Kidney epithelial cell (primary cell): ENCODE measurements at regions not wholly inside any gene's neighbourhood (a gene's known extent, or its start where the extent isn't known, plus 50 kb on each side); places are given as distances from the start of the nearest gene placed in this dataset.

ENCODE experiments used
- DNase-seq: peaks from one replicate; pipeline ENCODE4 v3.0.0-alpha.2; 2010; ENCODE audit warnings: low read depth
- H3K27me3 ChIP-seq: 2 replicates; pipeline ENCODE4 v1.6.0; 2011; ENCODE audit warnings: low read length; ENCODE audit not compliant: control insufficient read depth, insufficient read depth
- H3K36me3 ChIP-seq: 2 replicates; pipeline ENCODE4 v1.5.1; 2011; ENCODE audit warnings: low read length; ENCODE audit not compliant: control insufficient read depth, insufficient read depth
- H3K4me3 ChIP-seq: 2 replicates; pipeline ENCODE4 v1.5.1; 2011; ENCODE audit warnings: low read depth, mild to moderate bottlenecking, control low read depth, low read length
- TF ChIP-seq, protein P1 (sequence below): IDR thresholded peaks from 2 replicates; pipeline ENCODE4 v1.5.1; 2011; ENCODE audit warnings: mild to moderate bottlenecking, moderate library complexity, low read length, control low read depth, inconsistent platforms; ENCODE audit not compliant: insufficient read depth, poor library complexity, severe bottlenecking

DNA sequence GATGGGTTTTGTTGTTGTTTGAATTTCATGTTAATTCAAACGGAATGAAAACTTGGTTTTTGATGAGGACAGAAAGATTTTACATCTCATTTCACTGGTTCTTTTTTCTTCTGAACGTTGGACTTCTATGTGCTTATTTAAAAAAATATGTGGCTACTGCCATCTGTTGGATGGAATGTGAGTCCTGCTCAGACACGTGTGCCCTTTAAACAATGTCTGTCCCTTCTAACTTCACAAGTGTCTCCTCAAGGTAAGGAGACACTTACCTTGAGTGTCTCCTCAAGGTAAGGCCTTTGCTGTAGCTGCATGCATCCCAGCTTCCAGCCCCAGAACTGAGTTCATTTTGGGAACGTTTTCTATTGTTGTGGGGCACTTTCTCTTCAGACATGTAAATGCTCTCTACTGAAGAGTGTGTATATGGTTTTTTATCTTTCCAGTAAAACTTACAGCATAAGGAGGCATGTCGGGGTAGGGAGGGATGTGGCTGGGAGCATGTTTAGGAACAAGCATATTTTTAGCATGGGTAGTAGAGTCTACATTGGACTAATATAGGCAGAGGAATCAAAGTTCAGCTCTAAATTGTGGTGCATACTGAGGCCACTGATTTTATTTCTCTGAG is 63.1 kb upstream of the UBE3A start:
- no peak for DNase-seq
- Histone ChIP-seq H3K4me3 (no peak overlapping the region), H3K36me3 (no peaks in the 10 kb centered on the region), H3K27me3 (no peaks in the 10 kb centered on the region)
- TF ChIP-seq, protein P1, sequence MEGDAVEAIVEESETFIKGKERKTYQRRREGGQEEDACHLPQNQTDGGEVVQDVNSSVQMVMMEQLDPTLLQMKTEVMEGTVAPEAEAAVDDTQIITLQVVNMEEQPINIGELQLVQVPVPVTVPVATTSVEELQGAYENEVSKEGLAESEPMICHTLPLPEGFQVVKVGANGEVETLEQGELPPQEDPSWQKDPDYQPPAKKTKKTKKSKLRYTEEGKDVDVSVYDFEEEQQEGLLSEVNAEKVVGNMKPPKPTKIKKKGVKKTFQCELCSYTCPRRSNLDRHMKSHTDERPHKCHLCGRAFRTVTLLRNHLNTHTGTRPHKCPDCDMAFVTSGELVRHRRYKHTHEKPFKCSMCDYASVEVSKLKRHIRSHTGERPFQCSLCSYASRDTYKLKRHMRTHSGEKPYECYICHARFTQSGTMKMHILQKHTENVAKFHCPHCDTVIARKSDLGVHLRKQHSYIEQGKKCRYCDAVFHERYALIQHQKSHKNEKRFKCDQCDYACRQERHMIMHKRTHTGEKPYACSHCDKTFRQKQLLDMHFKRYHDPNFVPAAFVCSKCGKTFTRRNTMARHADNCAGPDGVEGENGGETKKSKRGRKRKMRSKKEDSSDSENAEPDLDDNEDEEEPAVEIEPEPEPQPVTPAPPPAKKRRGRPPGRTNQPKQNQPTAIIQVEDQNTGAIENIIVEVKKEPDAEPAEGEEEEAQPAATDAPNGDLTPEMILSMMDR = peak; percentile 42

DNA sequence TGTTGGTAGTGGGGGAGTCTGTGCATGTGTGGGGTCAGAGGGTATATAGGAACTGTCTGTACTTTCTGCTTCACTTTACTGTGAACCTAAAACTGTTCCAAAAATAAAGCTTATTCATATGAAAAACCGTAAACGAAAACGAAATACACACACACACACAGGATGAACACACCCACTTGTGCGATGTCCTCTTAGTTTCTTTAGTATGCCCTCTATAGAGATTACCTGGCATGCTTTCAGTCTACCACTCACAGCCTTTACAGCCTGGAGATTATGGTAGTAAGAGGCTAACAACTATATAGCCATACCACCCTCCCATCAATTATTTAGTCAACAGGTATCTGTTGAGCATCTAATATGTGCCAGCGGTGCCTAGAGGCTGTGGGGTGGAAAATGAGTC is 60.0 kb upstream of the UBE3A start:
- Histone ChIP-seq H3K36me3 (no peaks in the 10 kb centered on the region), H3K4me3 (no peak overlapping the region), H3K27me3 (no peaks in the 10 kb centered on the region)
- DNase-seq = no peak
- TF ChIP-seq, protein P1 = no peak

DNA sequence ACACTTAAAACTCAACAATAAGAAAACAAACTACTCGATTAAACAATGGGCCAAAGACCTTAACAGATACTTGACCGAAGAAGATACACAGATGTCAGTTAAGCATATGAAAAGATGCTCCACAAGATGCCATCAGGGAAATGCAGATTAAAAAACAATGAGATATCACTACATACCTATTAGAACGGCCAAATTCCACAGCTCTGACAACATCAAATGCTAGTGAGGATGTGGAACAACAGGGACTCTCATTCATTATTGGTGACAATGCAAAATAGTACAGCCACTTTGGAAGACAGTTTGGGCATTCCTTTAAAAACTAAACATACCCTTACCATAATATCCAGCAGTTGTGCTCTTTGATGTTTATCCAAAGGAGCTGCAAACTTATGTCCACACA is 59.1 kb upstream of the UBE3A start:
- H3K36me3 ChIP-seq = no peaks in the 10 kb centered on the region
- TF ChIP-seq, protein P1 = no peak
- no peak overlapping the region for H3K4me3 ChIP-seq
- H3K27me3 ChIP-seq = no peaks in the 10 kb centered on the region
- DNase-seq = no peak

DNA sequence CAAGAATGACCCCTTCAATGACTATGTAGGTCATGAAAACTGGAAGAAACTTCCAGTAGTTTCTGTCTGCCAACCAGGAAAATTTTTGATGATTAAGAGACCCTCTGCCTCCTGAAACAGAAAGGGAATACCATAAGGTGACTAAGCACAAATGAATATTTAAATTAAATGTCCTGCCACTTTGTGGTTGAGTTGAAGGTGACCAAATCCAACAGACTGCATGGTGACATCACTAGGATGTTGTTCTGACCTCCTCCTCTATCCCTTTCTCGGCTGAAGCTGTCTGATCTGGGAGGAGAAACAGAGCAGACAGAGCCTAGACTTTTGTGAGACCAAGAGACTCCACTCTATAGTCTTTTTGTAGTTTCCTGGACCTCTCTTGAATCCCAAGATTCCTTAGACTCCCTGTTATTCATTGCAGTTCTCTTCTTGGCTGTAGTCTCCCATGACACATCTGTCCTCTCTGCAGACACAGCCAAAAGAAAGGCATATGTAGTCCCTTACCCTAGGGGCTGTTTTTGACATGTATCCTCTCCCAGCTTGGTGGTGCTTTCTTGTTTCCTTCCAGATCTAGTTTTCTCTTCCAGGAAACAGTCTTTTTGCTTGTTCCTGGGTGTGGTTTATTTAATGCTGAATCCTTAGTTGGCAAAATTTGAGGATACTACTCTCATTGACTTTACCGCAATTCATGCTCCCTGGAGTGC is 55.2 kb upstream of the UBE3A start:
- no peaks in the 10 kb centered on the region for H3K27me3 ChIP-seq
- H3K36me3 ChIP-seq = no peaks in the 10 kb centered on the region
- no peak overlapping the region for H3K4me3 ChIP-seq
- TF ChIP-seq, protein P1 = no peak
- DNase-seq = no peak

DNA sequence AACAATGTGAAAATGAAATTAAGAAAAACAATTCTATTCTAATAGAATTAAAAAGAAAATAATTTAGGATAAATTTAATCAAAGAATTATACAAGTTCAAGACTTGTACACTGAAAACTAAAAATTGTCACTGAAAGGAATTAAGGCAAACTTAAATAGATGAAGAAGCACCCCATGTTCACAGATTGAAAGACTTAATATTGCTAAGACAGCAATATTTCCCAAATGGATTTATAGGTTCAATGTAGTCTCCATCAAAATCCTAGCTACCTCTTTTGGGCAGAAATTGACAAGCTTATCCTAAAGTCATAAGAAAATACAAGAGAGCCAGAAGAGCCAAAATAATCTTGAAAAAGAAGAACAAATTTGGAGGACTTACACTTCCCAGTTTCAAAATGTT is 53.5 kb upstream of the UBE3A start:
- DNase-seq = no peak
- H3K36me3 ChIP-seq = no peaks in the 10 kb centered on the region
- TF ChIP-seq, protein P1 = no peak
- H3K4me3 ChIP-seq = no peak overlapping the region
- no peaks in the 10 kb centered on the region for H3K27me3 ChIP-seq
